Naive thymus-derived CD4-positive, alpha-beta T cell (primary cell): ENCODE measurements at regions not wholly inside any gene's neighbourhood (a gene's known extent, or its start where the extent isn't known, plus 50 kb on each side); places are given as distances from the start of the nearest gene placed in this dataset.
"Not testable (repeated sequence)": the region's sequence is repeated elsewhere in the genome, so short reads cannot be mapped to it uniquely, and the experiment has no call there.

ENCODE experiments used
- ATAC-seq: fragments of 150-1000 bp; cut with Tn5 transposase; 2 replicates; pipeline ENCODE4 v1.10.0; 2021; ENCODE audit warnings: mild to moderate bottlenecking, moderate library complexity
- CTCF ChIA-PET: fragments of 350-600 bp; sonication (Branson Sonifier 250); formaldehyde crosslinking; loops from one replicate; lab custom pipeline; 2021; ENCODE audit warnings: antibody characterized with exemption; lab: Charles Lee
- POLR2A ChIA-PET: fragments of 350-600 bp; sonication (Branson Sonifier 250); formaldehyde crosslinking; loops from one replicate; lab custom pipeline; 2021; ENCODE audit warnings: antibody characterized with exemption, inconsistent platforms; lab: Charles Lee
- DNase-seq, 9 donors: peaks; one replicate each; pipeline versions ENCODE4 v3.0.0 to v3.0.0-alpha.2; 2020 to 2022; ENCODE audit warnings: mixed read lengths in 1 of 9
- H3K27ac ChIP-seq: one replicate; pipeline ENCODE4 v1.7.0; 2013; ENCODE audit warnings: mild to moderate bottlenecking, low read depth, low read length, moderate library complexity
- H3K27me3 ChIP-seq, 2 donors: one replicate each; pipeline ENCODE4 v1.7.0; 2013; ENCODE audit warnings: low read length in 2 of 2, mild to moderate bottlenecking in 2 of 2, moderate library complexity in 2 of 2; ENCODE audit not compliant: control insufficient read depth in 2 of 2, insufficient read depth in 2 of 2
- H3K36me3 ChIP-seq, 3 experiments: 1 replicate in 2 of 3; 2 replicates in 1 of 3; pipeline ENCODE4 v1.7.0; 2013; ENCODE audit warnings: low read length in 3 of 3, mild to moderate bottlenecking in 3 of 3, moderate library complexity in 1 of 3; ENCODE audit not compliant: insufficient read depth in 3 of 3, control insufficient read depth in 2 of 3
- H3K4me1 ChIP-seq, 2 donors: one replicate each; pipeline ENCODE4 v1.7.0; 2013; ENCODE audit warnings: low read length in 2 of 2, mild to moderate bottlenecking in 2 of 2, moderate library complexity in 1 of 2; ENCODE audit not compliant: control insufficient read depth in 2 of 2, insufficient read depth in 2 of 2
- H3K4me3 ChIP-seq: 2 replicates; pipeline ENCODE4 v1.7.0; 2013; ENCODE audit warnings: mild to moderate bottlenecking, low read length
- H3K9me3 ChIP-seq, 3 experiments: 1 replicate in 2 of 3; 2 replicates in 1 of 3; pipeline ENCODE4 v1.7.0; 2013; ENCODE audit warnings: low read length in 3 of 3; ENCODE audit not compliant: control insufficient read depth in 2 of 3
- H3K27ac Mint-ChIP-seq, 9 donors: one replicate each; pipeline ENCODE4 v1.8.0; 2020 to 2022; ENCODE audit warnings: mixed read lengths in 9 of 9, mild to moderate bottlenecking in 8 of 9, moderate library complexity in 5 of 9, inconsistent platforms in 2 of 9
- H3K27me3 Mint-ChIP-seq, 5 donors: one replicate each; pipeline ENCODE4 v1.8.0; 2021 to 2022; ENCODE audit warnings: mixed read lengths in 5 of 5, mild to moderate bottlenecking in 1 of 5
- H3K36me3 Mint-ChIP-seq, 5 donors: one replicate each; pipeline ENCODE4 v1.8.0; 2020 to 2022; ENCODE audit warnings: mixed read lengths in 5 of 5, mild to moderate bottlenecking in 3 of 5, inconsistent platforms in 1 of 5
- H3K4me1 Mint-ChIP-seq, 7 donors: one replicate each; pipeline ENCODE4 v1.8.0; 2020 to 2022; ENCODE audit warnings: mixed read lengths in 7 of 7, mild to moderate bottlenecking in 3 of 7, inconsistent platforms in 1 of 7
- H3K4me3 Mint-ChIP-seq, 10 donors: one replicate each; pipeline ENCODE4 v1.8.0; 2020 to 2022; ENCODE audit warnings: mild to moderate bottlenecking in 10 of 10, mixed read lengths in 10 of 10, moderate library complexity in 6 of 10, inconsistent platforms in 2 of 10
- H3K9me3 Mint-ChIP-seq, 11 donors: one replicate each; pipeline ENCODE4 v1.8.0; 2020 to 2022; ENCODE audit warnings: mixed read lengths in 11 of 11, mild to moderate bottlenecking in 4 of 11, inconsistent platforms in 1 of 11, moderate library complexity in 1 of 11
- intact Hi-C, 2 donors: fragments of 100-400 bp; cut with micrococcal nuclease; formaldehyde crosslinking; loops; one replicate each; pipeline ENCODE4 v1.15.1; 2023

DNA sequence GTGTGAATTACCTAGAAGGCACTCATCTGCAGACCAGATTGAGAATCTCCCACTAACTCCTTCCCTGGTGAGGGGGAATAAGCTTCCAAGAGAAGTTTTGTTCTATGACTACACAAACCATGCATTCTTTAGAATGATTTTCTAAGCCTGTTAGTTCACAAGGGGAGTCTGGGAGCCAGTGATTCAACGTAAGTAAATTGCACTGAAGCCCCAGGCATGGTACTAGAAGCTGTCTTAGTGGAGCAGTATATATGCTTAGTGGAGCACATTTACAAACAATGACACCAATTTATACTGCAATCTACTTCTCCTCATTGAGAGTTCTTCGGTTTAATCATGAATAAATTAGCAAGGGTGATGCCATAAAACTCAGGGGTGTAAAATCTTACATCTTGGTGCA lies 209.9 kb upstream of the LRRC61 start:
- H3K4me1 ChIP-seq, CTCF ChIA-PET, H3K27ac Mint-ChIP-seq, POLR2A ChIA-PET, H3K36me3 ChIP-seq, H3K36me3 Mint-ChIP-seq, H3K4me1 Mint-ChIP-seq, DNase-seq, H3K9me3 Mint-ChIP-seq, intact Hi-C loops, H3K9me3 ChIP-seq, ATAC-seq, H3K4me3 Mint-ChIP-seq, H3K4me3 ChIP-seq, H3K27ac ChIP-seq, H3K27me3 ChIP-seq: not testable (repeated sequence)
- H3K27me3 Mint-ChIP-seq = peaks cover 0 to 22% (median 5%) of the 10 kb centered on the region in 5 donors

DNA sequence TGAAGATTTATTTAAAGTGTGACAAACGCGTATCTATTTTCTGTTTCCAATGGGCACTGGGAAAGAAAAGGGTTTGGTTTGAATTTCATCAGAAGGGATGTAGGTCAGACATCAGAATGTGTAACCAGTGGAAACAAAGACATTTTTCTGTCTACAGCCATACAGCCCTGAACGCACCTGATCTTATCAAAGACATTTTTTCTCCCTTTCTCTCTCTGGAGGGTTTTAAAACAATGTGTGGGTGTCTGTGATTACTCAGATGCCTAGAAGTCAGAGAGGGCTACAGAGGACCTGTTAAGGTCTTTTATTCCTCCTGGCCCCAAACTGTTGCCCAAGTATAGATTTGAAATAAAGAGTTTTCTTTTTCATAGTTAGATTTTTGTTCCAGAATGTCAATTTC lies 208.6 kb upstream of the LRRC61 start:
- CTCF ChIA-PET, H3K27ac Mint-ChIP-seq, ATAC-seq, H3K4me3 Mint-ChIP-seq, H3K9me3 ChIP-seq, H3K27ac ChIP-seq, H3K4me3 ChIP-seq, H3K36me3 ChIP-seq, POLR2A ChIA-PET, H3K36me3 Mint-ChIP-seq, H3K4me1 Mint-ChIP-seq, H3K27me3 ChIP-seq, H3K4me1 ChIP-seq, DNase-seq, intact Hi-C loops: not testable (repeated sequence)
- Mint-ChIP-seq H3K9me3 (peaks cover 0 to 11% (median 5%) of the 10 kb centered on the region in 11 donors), H3K27me3 (peaks cover 0 to 28% (median 5%) of the 10 kb centered on the region in 5 donors)

DNA sequence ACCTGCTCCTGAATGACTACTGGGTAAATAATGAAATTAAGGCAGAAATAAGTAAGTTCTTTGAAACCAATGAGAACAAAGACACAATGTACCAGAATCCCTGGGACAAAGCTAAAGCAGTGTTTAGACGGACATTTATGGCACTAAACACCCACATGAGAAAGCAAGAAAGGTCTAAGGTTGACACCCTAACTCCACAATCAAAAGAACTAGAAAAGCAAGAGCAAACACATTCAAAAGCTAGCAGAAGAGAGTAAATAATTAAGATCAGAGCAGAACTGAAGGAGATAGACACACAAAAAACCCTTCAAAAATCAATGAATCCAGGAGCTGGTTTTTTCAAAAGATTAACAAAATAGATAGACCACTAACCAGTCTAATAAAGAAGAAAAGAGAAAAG lies 203.2 kb upstream of the LRRC61 start:
- peaks cover 0 to 14% (median 8%) of the 10 kb centered on the region in 11 donors for H3K9me3 Mint-ChIP-seq
- H3K4me3 Mint-ChIP-seq, CTCF ChIA-PET: not testable (repeated sequence)

GRCh38 chr7:150125831-150126230 lies 197.3 kb upstream of the LRRC61 start:
- H3K9me3 ChIP-seq, H3K4me1 ChIP-seq, POLR2A ChIA-PET, H3K27me3 ChIP-seq, H3K27me3 Mint-ChIP-seq, H3K36me3 Mint-ChIP-seq, H3K4me3 ChIP-seq, H3K36me3 ChIP-seq, DNase-seq, CTCF ChIA-PET, H3K9me3 Mint-ChIP-seq, H3K27ac ChIP-seq, H3K4me1 Mint-ChIP-seq, intact Hi-C loops, H3K27ac Mint-ChIP-seq, ATAC-seq, H3K4me3 Mint-ChIP-seq: not testable (repeated sequence)

More for the DNA sequence above, 203.2 kb upstream of the LRRC61 start:
- H3K4me1 Mint-ChIP-seq, H3K4me3 ChIP-seq, H3K4me1 ChIP-seq, H3K27me3 ChIP-seq, H3K27ac ChIP-seq, intact Hi-C loops, H3K27ac Mint-ChIP-seq, POLR2A ChIA-PET, H3K9me3 ChIP-seq, DNase-seq, ATAC-seq, H3K36me3 ChIP-seq: not testable (repeated sequence)
- Mint-ChIP-seq H3K27me3 (peaks cover 0 to 29% (median 5%) of the 10 kb centered on the region in 5 donors), H3K36me3 (peaks cover 0 to 15% (median 10%) of the 10 kb centered on the region in 5 donors)

DNA sequence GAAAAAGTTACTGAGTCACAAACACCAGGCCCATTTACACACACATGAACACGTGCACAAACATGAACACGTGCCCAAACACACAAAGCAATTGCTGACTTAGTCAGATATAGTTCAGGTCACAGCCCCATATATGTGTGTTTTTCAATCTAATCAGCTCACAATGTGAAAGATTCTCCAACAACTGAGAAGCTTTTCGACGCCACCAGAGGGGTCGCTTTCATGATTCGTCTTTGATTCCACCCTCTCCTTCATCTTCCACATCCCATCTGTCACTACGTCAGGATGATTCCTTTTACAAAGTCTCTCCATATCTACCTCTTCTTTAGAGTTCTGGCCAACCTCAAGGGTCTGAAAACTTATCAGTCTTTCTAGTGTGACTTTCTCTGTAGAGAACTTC lies 188.7 kb upstream of the LRRC61 start:
- H3K27me3 ChIP-seq, H3K4me3 ChIP-seq, H3K4me1 ChIP-seq, H3K9me3 ChIP-seq, H3K27ac Mint-ChIP-seq, H3K27me3 Mint-ChIP-seq, H3K36me3 ChIP-seq, H3K4me1 Mint-ChIP-seq, H3K9me3 Mint-ChIP-seq, ATAC-seq, H3K36me3 Mint-ChIP-seq, intact Hi-C loops, POLR2A ChIA-PET, H3K27ac ChIP-seq, DNase-seq, H3K4me3 Mint-ChIP-seq, CTCF ChIA-PET: not testable (repeated sequence)

- CTCF ChIA-PET = interaction anchor here (0.7 kb wide), 1 partner anchor 646 kb away, joined by 3 read pairs; no protein-coding TSS in a partner anchor
- H3K4me1 Mint-ChIP-seq, intact Hi-C loops, H3K9me3 Mint-ChIP-seq, H3K9me3 ChIP-seq, H3K4me1 ChIP-seq, ATAC-seq, H3K4me3 ChIP-seq, H3K4me3 Mint-ChIP-seq, H3K36me3 Mint-ChIP-seq, POLR2A ChIA-PET, H3K36me3 ChIP-seq, H3K27ac Mint-ChIP-seq, H3K27me3 ChIP-seq, DNase-seq, H3K27ac ChIP-seq, H3K27me3 Mint-ChIP-seq: not testable (repeated sequence)
Observed at GRCh38 chr7:150135620-150136190, 187.4 kb upstream of the LRRC61 start.

GRCh38 chr7:150139840-150140239 lies 183.3 kb upstream of the LRRC61 start:
- H3K4me1 Mint-ChIP-seq, H3K4me1 ChIP-seq, H3K27me3 ChIP-seq, intact Hi-C loops, CTCF ChIA-PET, H3K9me3 ChIP-seq, H3K4me3 Mint-ChIP-seq, H3K36me3 Mint-ChIP-seq, H3K27me3 Mint-ChIP-seq, H3K9me3 Mint-ChIP-seq, ATAC-seq, H3K4me3 ChIP-seq, H3K27ac ChIP-seq, DNase-seq, POLR2A ChIA-PET, H3K36me3 ChIP-seq: not testable (repeated sequence)
- H3K27ac Mint-ChIP-seq = peak overlapping the region in 1 of 9 donors; percentile 49
